ENCODE measurements at regions not wholly inside any gene's neighbourhood (a gene's known extent, or its start where the extent isn't known, plus 50 kb on each side); places are given as distances from the start of the nearest gene placed in this dataset.

GRCh38 chr6:84500726-84501125 lies 263.7 kb downstream of the TBX18 start:
- no peak for TF ChIP-seq IRF9 (tag; IDR thresholded peaks at IDR 0.05)
- POLR2A ChIA-PET = no interaction called here
- no peak for FAIRE-seq

GRCh38 chr6:84498905-84499304 lies 265.5 kb downstream of the TBX18 start:
- FAIRE-seq (no peak), ATAC-seq (no peak), DNase-seq (ENCODE audit: extremely low read depth in 1 of 4, low spot score in 3 of 4) (no peak)
- intact Hi-C loops (cut with micrococcal nuclease) = no loop called here
- H3K4me3 ChIP-seq = no peak overlapping the region
- H3K4me2 ChIP-seq (ENCODE audit: insufficient read depth, low read length) = no peak overlapping the region
- H3K4me1 ChIP-seq (replicated peaks in 1 of 2; ENCODE audit: control insufficient read depth in 2 of 2, insufficient read depth in 2 of 2, low read length in 2 of 2) = no peaks in the 10 kb centered on the region
- no peaks in the 10 kb centered on the region for H3K9me3 ChIP-seq (replicated peaks; ENCODE audit: control insufficient read depth, insufficient read depth, low read depth, low read length)
- H3K27ac ChIP-seq (ENCODE audit: extremely low read depth, low read depth, low read length) = no peak overlapping the region
- no peak for TF ChIP-seq POLR2AphosphoS5 (IDR thresholded peaks at IDR 0.05; ENCODE audit: control insufficient read depth, insufficient read depth, low read depth, low read length)
- TF ChIP-seq, protein P1, sequence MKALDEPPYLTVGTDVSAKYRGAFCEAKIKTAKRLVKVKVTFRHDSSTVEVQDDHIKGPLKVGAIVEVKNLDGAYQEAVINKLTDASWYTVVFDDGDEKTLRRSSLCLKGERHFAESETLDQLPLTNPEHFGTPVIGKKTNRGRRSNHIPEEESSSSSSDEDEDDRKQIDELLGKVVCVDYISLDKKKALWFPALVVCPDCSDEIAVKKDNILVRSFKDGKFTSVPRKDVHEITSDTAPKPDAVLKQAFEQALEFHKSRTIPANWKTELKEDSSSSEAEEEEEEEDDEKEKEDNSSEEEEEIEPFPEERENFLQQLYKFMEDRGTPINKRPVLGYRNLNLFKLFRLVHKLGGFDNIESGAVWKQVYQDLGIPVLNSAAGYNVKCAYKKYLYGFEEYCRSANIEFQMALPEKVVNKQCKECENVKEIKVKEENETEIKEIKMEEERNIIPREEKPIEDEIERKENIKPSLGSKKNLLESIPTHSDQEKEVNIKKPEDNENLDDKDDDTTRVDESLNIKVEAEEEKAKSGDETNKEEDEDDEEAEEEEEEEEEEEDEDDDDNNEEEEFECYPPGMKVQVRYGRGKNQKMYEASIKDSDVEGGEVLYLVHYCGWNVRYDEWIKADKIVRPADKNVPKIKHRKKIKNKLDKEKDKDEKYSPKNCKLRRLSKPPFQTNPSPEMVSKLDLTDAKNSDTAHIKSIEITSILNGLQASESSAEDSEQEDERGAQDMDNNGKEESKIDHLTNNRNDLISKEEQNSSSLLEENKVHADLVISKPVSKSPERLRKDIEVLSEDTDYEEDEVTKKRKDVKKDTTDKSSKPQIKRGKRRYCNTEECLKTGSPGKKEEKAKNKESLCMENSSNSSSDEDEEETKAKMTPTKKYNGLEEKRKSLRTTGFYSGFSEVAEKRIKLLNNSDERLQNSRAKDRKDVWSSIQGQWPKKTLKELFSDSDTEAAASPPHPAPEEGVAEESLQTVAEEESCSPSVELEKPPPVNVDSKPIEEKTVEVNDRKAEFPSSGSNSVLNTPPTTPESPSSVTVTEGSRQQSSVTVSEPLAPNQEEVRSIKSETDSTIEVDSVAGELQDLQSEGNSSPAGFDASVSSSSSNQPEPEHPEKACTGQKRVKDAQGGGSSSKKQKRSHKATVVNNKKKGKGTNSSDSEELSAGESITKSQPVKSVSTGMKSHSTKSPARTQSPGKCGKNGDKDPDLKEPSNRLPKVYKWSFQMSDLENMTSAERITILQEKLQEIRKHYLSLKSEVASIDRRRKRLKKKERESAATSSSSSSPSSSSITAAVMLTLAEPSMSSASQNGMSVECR (CRISPR knock-in tag; IDR thresholded peaks at IDR 0.05) = no peak
- no peak for TF ChIP-seq PURB (CRISPR knock-in tag; IDR thresholded peaks at IDR 0.05; ENCODE audit: low read depth)
- H3K9me1 ChIP-seq (ENCODE audit: control insufficient read depth, insufficient read depth, low read length) = no peaks in the 10 kb centered on the region
- no peaks in the 10 kb centered on the region for H3K27me3 ChIP-seq (ENCODE audit: control insufficient read depth in 2 of 2, insufficient read depth in 2 of 2, low read length in 2 of 2)
- no peaks in the 10 kb centered on the region for H4K20me1 ChIP-seq (replicated peaks; ENCODE audit: control insufficient read depth, insufficient read depth, low read length)
- in situ Hi-C loops (cut with MboI) = no loop called here
- no TSS peak for BruUV-seq (replicated peaks)
- no peaks in the 10 kb centered on the region for H3K79me2 ChIP-seq (ENCODE audit: control insufficient read depth, insufficient read depth, low read length)
- WGBS (ENCODE audit: insufficient coverage, low coverage, missing lambda C conversion rate) = 0% methylated on average over 2 of the region's 2 CpGs
- CTCF ChIA-PET (ENCODE audit: low intra/inter-chr PET ratio) = no interaction called here
- POLR2A ChIA-PET = no interaction called here
- H3K36me3 ChIP-seq (ENCODE audit: control insufficient read depth, insufficient read depth, low read length) = no peaks in the 10 kb centered on the region
- H2AFZ ChIP-seq (ENCODE audit: low read depth, low read length) = no peak overlapping the region
- H3K9ac ChIP-seq (ENCODE audit: insufficient read depth in 1 of 2, low read depth in 2 of 2, low read length in 2 of 2) = no peak overlapping the region

More at GRCh38 chr6:84500726-84501125, 263.7 kb downstream of the TBX18 start:
- Histone ChIP-seq H4K20me1 (replicated peaks; ENCODE audit: control insufficient read depth, insufficient read depth, low read length) (no peaks in the 10 kb centered on the region), H3K9ac (ENCODE audit: insufficient read depth in 1 of 2, low read depth in 2 of 2, low read length in 2 of 2) (no peak overlapping the region), H3K9me1 (ENCODE audit: control insufficient read depth, insufficient read depth, low read length) (no peaks in the 10 kb centered on the region), H3K79me2 (ENCODE audit: control insufficient read depth, insufficient read depth, low read length) (no peaks in the 10 kb centered on the region), H3K27ac (ENCODE audit: extremely low read depth, low read depth, low read length) (no peak overlapping the region), H3K9me3 (replicated peaks; ENCODE audit: control insufficient read depth, insufficient read depth, low read depth, low read length) (no peaks in the 10 kb centered on the region), H3K36me3 (ENCODE audit: control insufficient read depth, insufficient read depth, low read length) (no peaks in the 10 kb centered on the region), H3K4me1 (replicated peaks in 1 of 2; ENCODE audit: control insufficient read depth in 2 of 2, insufficient read depth in 2 of 2, low read length in 2 of 2) (no peaks in the 10 kb centered on the region), H2AFZ (ENCODE audit: low read depth, low read length) (no peak overlapping the region), H3K27me3 (ENCODE audit: control insufficient read depth in 2 of 2, insufficient read depth in 2 of 2, low read length in 2 of 2) (no peaks in the 10 kb centered on the region), H3K4me3 (no peak overlapping the region), H3K4me2 (ENCODE audit: insufficient read depth, low read length) (no peak overlapping the region)
- intact Hi-C loops (cut with micrococcal nuclease) = no loop called here
- ATAC-seq (no peak), DNase-seq (ENCODE audit: extremely low read depth in 1 of 4, low spot score in 3 of 4) (no peak)
- in situ Hi-C loops (cut with MboI) = no loop called here
- 0% methylated on average over 3 of the region's 3 CpGs for WGBS (ENCODE audit: insufficient coverage, low coverage, missing lambda C conversion rate)
- BruUV-seq (replicated peaks) = no TSS peak
- CTCF ChIA-PET (ENCODE audit: low intra/inter-chr PET ratio) = no interaction called here

Data from K562 (cell line).